ENCODE measurements at regions not wholly inside any gene's neighbourhood (a gene's known extent, or its start where the extent isn't known, plus 50 kb on each side); places are given as distances from the start of the nearest gene placed in this dataset.

- no peaks in the 10 kb centered on the region for H3K36me3 ChIP-seq
- no peaks in the 10 kb centered on the region for H3K9me3 ChIP-seq
- H3K4me1 ChIP-seq, result no peaks in the 10 kb centered on the region
- H3K9ac ChIP-seq (ENCODE audit: low read depth in 2 of 2, low read length in 2 of 2), result no peak overlapping the region
- H3K4me3 ChIP-seq, result no peak overlapping the region
- H3K27ac ChIP-seq, result no peak overlapping the region
- H3K27me3 ChIP-seq, result no peaks in the 10 kb centered on the region
- TF ChIP-seq CTCF (IDR thresholded peaks at IDR 0.05), result no peak
- intact Hi-C loops (cut with DNase I), result loop anchor here (10.0 kb wide), 1 partner anchor 1341 kb away; no protein-coding TSS in a partner anchor
- DNase-seq, result no peak
Observed at GRCh38 chr1:219666242-219666641, 53.3 kb upstream of the ZC3H11B start.

- Histone ChIP-seq H3K4me1 (no peaks in the 10 kb centered on the region), H3K9me3 (no peaks in the 10 kb centered on the region), H3K4me3 (no peak overlapping the region), H3K9ac (ENCODE audit: low read depth in 2 of 2, low read length in 2 of 2) (no peak overlapping the region), H3K27ac (no peak overlapping the region), H3K27me3 (no peaks in the 10 kb centered on the region), H3K36me3 (no peaks in the 10 kb centered on the region)
- no peak for TF ChIP-seq CTCF (IDR thresholded peaks at IDR 0.05)
- intact Hi-C loops (cut with DNase I), result loop anchor here (10.0 kb wide), 1 partner anchor 1340 kb away; no protein-coding TSS in a partner anchor
- DNase-seq, result no peak
Observed at GRCh38 chr1:219665089-219665488, 52.2 kb upstream of the ZC3H11B start.

- Histone ChIP-seq H3K4me1 (no peaks in the 10 kb centered on the region), H3K27me3 (no peaks in the 10 kb centered on the region), H3K27ac (no peak overlapping the region), H3K9ac (ENCODE audit: low read depth in 2 of 2, low read length in 2 of 2) (no peak overlapping the region), H3K36me3 (no peaks in the 10 kb centered on the region), H3K9me3 (no peaks in the 10 kb centered on the region), H3K4me3 (no peak overlapping the region)
- intact Hi-C loops (cut with DNase I), result loop anchor here (10.0 kb wide), 1 partner anchor 1340 kb away; no protein-coding TSS in a partner anchor
- TF ChIP-seq CTCF (IDR thresholded peaks at IDR 0.05), result no peak
- DNase-seq, result no peak
Observed at GRCh38 chr1:219664310-219665029, 51.6 kb upstream of the ZC3H11B start.

All from colonic mucosa (tissue), 4 donors.